GM18873 (cell line): ENCODE measurements at regions not wholly inside any gene's neighbourhood (a gene's known extent, or its start where the extent isn't known, plus 50 kb on each side); places are given as distances from the start of the nearest gene placed in this dataset.
"Not testable (repeated sequence)": the region's sequence is repeated elsewhere in the genome, so short reads cannot be mapped to it uniquely, and the experiment has no call there.

Experiments used
- ATAC-seq: cut with Tn5 transposase; IDR thresholded peaks from one replicate; pipeline ENCODE4 v1.9.1; 2021; ENCODE audit warnings: mild to moderate bottlenecking, moderate library complexity, moderate number of reproducible peaks; ENCODE audit not compliant: unreplicated experiment, low FRiP score

- ATAC-seq, result no peak
These were observed 335.2 kb upstream of the VWC2 start for GRCh38 chr7:49438281-49438680.

GRCh38 chr7:49443515-49443914, 329.9 kb upstream of the VWC2 start:
- no peak for ATAC-seq

GRCh38 chr7:49453486-49453885, 320.0 kb upstream of the VWC2 start:
- ATAC-seq, result no peak

- no peak for ATAC-seq
These were observed 294.0 kb upstream of the VWC2 start for GRCh38 chr7:49479441-49479840.

- no peak for ATAC-seq
These were observed 293.4 kb upstream of the VWC2 start for GRCh38 chr7:49479936-49480544.

GRCh38 chr7:49481075-49481474, 292.4 kb upstream of the VWC2 start:
- no peak for ATAC-seq

- no peak for ATAC-seq
These were observed 290.3 kb upstream of the VWC2 start for GRCh38 chr7:49483142-49483541.

- no peak for ATAC-seq
These were observed 286.2 kb upstream of the VWC2 start for GRCh38 chr7:49486974-49487829.

- no peak for ATAC-seq
These were observed 285.7 kb upstream of the VWC2 start for GRCh38 chr7:49487830-49488140.

- ATAC-seq, result no peak
These were observed 284.9 kb upstream of the VWC2 start for GRCh38 chr7:49488573-49488972.

- no peak for ATAC-seq
These were observed 276.0 kb upstream of the VWC2 start for GRCh38 chr7:49497471-49497870.

- no peak for ATAC-seq
These were observed 272.7 kb upstream of the VWC2 start for GRCh38 chr7:49500741-49501140.

- ATAC-seq, result not testable (repeated sequence)
These were observed 266.2 kb upstream of the VWC2 start for GRCh38 chr7:49507206-49507605.

- no peak for ATAC-seq
These were observed 259.5 kb upstream of the VWC2 start for GRCh38 chr7:49513911-49514310.

GRCh38 chr7:49520951-49521350, 252.5 kb upstream of the VWC2 start:
- no peak for ATAC-seq

- no peak for ATAC-seq
These were observed 251.3 kb upstream of the VWC2 start for GRCh38 chr7:49522111-49522510.

GRCh38 chr7:49523870-49524269, 249.6 kb upstream of the VWC2 start:
- no peak for ATAC-seq

- no peak for ATAC-seq
These were observed 246.3 kb upstream of the VWC2 start for GRCh38 chr7:49527182-49527581.

- ATAC-seq, result no peak
These were observed 243.0 kb upstream of the VWC2 start for GRCh38 chr7:49530481-49530880.

GRCh38 chr7:49563693-49564378, 209.6 kb upstream of the VWC2 start:
- no peak for ATAC-seq

- peak; percentile 81 for ATAC-seq
These were observed 209.1 kb upstream of the VWC2 start for GRCh38 chr7:49564379-49564714.

GRCh38 chr7:49577576-49577975, 195.9 kb upstream of the VWC2 start:
- ATAC-seq, result no peak
